GM21825 (cell line): ENCODE measurements at regions not wholly inside any gene's neighbourhood (a gene's known extent, or its start where the extent isn't known, plus 50 kb on each side); places are given as distances from the start of the nearest gene placed in this dataset.
"Not testable (repeated sequence)": the region's sequence is repeated elsewhere in the genome, so short reads cannot be mapped to it uniquely, and the experiment has no call there.

Source experiments
- ATAC-seq: cut with Tn5 transposase; IDR thresholded peaks from one replicate; pipeline ENCODE4 v1.9.1; 2021; ENCODE audit warnings: mild to moderate bottlenecking, moderate library complexity; ENCODE audit not compliant: unreplicated experiment

GRCh38 chr4:167811958-167812357 lies 280.4 kb upstream of the ANXA10 start:
- ATAC-seq = no peak

GRCh38 chr4:167826281-167826680 lies 266.1 kb upstream of the ANXA10 start:
- ATAC-seq = no peak

- ATAC-seq = no peak
These were observed 260.5 kb upstream of the ANXA10 start for GRCh38 chr4:167831855-167832254.

- no peak for ATAC-seq
These were observed 253.7 kb upstream of the ANXA10 start for GRCh38 chr4:167838686-167839085.

GRCh38 chr4:167842487-167842886 lies 249.8 kb upstream of the ANXA10 start:
- no peak for ATAC-seq

- no peak for ATAC-seq
These were observed 237.5 kb upstream of the ANXA10 start for GRCh38 chr4:167854881-167855280.

- not testable (repeated sequence) for ATAC-seq
These were observed 234.2 kb upstream of the ANXA10 start for GRCh38 chr4:167858127-167858526.

- no peak for ATAC-seq
These were observed 225.1 kb upstream of the ANXA10 start for GRCh38 chr4:167867191-167867590.

GRCh38 chr4:167868163-167868562 lies 224.2 kb upstream of the ANXA10 start:
- ATAC-seq = no peak

GRCh38 chr4:167873496-167873895 lies 218.8 kb upstream of the ANXA10 start:
- ATAC-seq = no peak

GRCh38 chr4:167876091-167876490 lies 216.2 kb upstream of the ANXA10 start:
- ATAC-seq = not testable (repeated sequence)

- not testable (repeated sequence) for ATAC-seq
These were observed 214.5 kb upstream of the ANXA10 start for GRCh38 chr4:167877826-167878225.

- no peak for ATAC-seq
These were observed 209.1 kb upstream of the ANXA10 start for GRCh38 chr4:167883266-167883665.

- ATAC-seq = no peak
These were observed 207.3 kb upstream of the ANXA10 start for GRCh38 chr4:167885071-167885470.

- ATAC-seq = no peak
These were observed 206.5 kb upstream of the ANXA10 start for GRCh38 chr4:167885872-167886271.

GRCh38 chr4:167887726-167888125 lies 204.6 kb upstream of the ANXA10 start:
- no peak for ATAC-seq

- ATAC-seq = no peak
These were observed 202.1 kb upstream of the ANXA10 start for GRCh38 chr4:167890226-167890625.

GRCh38 chr4:167893531-167893930 lies 198.8 kb upstream of the ANXA10 start:
- ATAC-seq = no peak

- ATAC-seq = not testable (repeated sequence)
These were observed 196.1 kb upstream of the ANXA10 start for GRCh38 chr4:167896260-167896659.

GRCh38 chr4:167897116-167897515 lies 195.2 kb upstream of the ANXA10 start:
- no peak for ATAC-seq

GRCh38 chr4:167903291-167903721 lies 189.0 kb upstream of the ANXA10 start:
- no peak for ATAC-seq

GRCh38 chr4:167906851-167907250 lies 185.5 kb upstream of the ANXA10 start:
- no peak for ATAC-seq

GRCh38 chr4:167908816-167909215 lies 183.5 kb upstream of the ANXA10 start:
- no peak for ATAC-seq

- ATAC-seq = not testable (repeated sequence)
These were observed 179.8 kb upstream of the ANXA10 start for GRCh38 chr4:167912535-167912934.
